Liver (tissue), 8 donors: ENCODE measurements at regions not wholly inside any gene's neighbourhood (a gene's known extent, or its start where the extent isn't known, plus 50 kb on each side); places are given as distances from the start of the nearest gene placed in this dataset.

Experiments used
- DNase-seq: peaks from one replicate; pipeline ENCODE4 v3.0.0-alpha.2; 2017; ENCODE audit warnings: low spot score
- H3K27ac ChIP-seq, 2 donors: one replicate each; pipeline ENCODE4 v1.7.0; 2013; ENCODE audit warnings: inconsistent platforms in 2 of 2, low read length in 2 of 2, control low read depth in 1 of 2, low read depth in 1 of 2, mild to moderate bottlenecking in 1 of 2
- H3K27me3 ChIP-seq, 4 donors: one replicate each; pipeline versions ENCODE4 v1.6.1 to v1.7.0; 2013; ENCODE audit warnings: low read length in 3 of 4, inconsistent platforms in 1 of 4, mild to moderate bottlenecking in 1 of 4, moderate library complexity in 1 of 4; ENCODE audit not compliant: control insufficient read depth in 4 of 4, insufficient read depth in 4 of 4
- H3K36me3 ChIP-seq, 4 donors: one replicate each; pipeline versions ENCODE4 v1.6.1 to v1.7.0; 2013; ENCODE audit warnings: low read length in 3 of 4, mild to moderate bottlenecking in 3 of 4, low read depth in 1 of 4, moderate library complexity in 1 of 4; ENCODE audit not compliant: control insufficient read depth in 4 of 4, insufficient read depth in 3 of 4
- H3K4me1 ChIP-seq, 4 donors: one replicate each; pipeline versions ENCODE4 v1.6.1 to v1.7.0; 2013; ENCODE audit warnings: low read length in 3 of 4, mild to moderate bottlenecking in 3 of 4, moderate library complexity in 1 of 4; ENCODE audit not compliant: control insufficient read depth in 4 of 4, insufficient read depth in 4 of 4
- H3K4me3 ChIP-seq, 3 donors: one replicate each; pipeline versions ENCODE4 v1.6.1 to v1.7.0; 2013; ENCODE audit warnings: low read length in 3 of 3, control low read depth in 1 of 3, low read depth in 1 of 3, mild to moderate bottlenecking in 1 of 3
- H3K9ac ChIP-seq, 2 donors: one replicate each; pipeline ENCODE4 v1.7.0; 2013; ENCODE audit warnings: low read length in 2 of 2, mild to moderate bottlenecking in 2 of 2, moderate library complexity in 2 of 2, control low read depth in 1 of 2, low read depth in 1 of 2
- H3K9me3 ChIP-seq, 4 donors: one replicate each; pipeline versions ENCODE4 v1.6.1 to v1.7.0; 2013; ENCODE audit warnings: low read length in 3 of 4; ENCODE audit not compliant: control insufficient read depth in 4 of 4
- FOXA1 ChIP-seq: IDR thresholded peaks from 2 replicates; pipeline ENCODE4 v1.6.1; 2016; ENCODE audit warnings: antibody characterized with exemption
- FOXA2 ChIP-seq: IDR thresholded peaks from 2 replicates; pipeline ENCODE4 v1.6.1; 2016; ENCODE audit warnings: antibody characterized with exemption
- GABPA ChIP-seq, 2 donors: IDR thresholded peaks in 1 of 2; conservative IDR thresholded peaks in 1 of 2; 2 replicates each; pipeline ENCODE4 v1.6.1; 2016; ENCODE audit warnings: antibody characterized with exemption in 2 of 2, mild to moderate bottlenecking in 1 of 2, moderate library complexity in 1 of 2
- HNF4A ChIP-seq, 2 donors: conservative IDR thresholded peaks; 2 replicates each; pipeline ENCODE4 v1.6.1; 2016; ENCODE audit warnings: antibody characterized with exemption in 2 of 2, mild to moderate bottlenecking in 2 of 2
- JUND ChIP-seq, 2 donors: IDR thresholded peaks; 2 replicates each; pipeline ENCODE4 v1.6.1; 2016; ENCODE audit warnings: antibody characterized with exemption in 2 of 2
- NR2F2 ChIP-seq: IDR thresholded peaks from 2 replicates; pipeline ENCODE4 v1.6.1; 2016; ENCODE audit warnings: antibody characterized with exemption
- RAD21 ChIP-seq, 2 donors: IDR thresholded peaks; 2 replicates each; pipeline ENCODE4 v1.6.1; 2016; ENCODE audit warnings: antibody characterized with exemption in 2 of 2, mild to moderate bottlenecking in 2 of 2
- RXRA ChIP-seq, 2 donors: IDR thresholded peaks; 2 replicates each; pipeline ENCODE4 v1.6.1; 2017 to 2018; ENCODE audit warnings: antibody characterized with exemption in 2 of 2, mild to moderate bottlenecking in 1 of 2
- SP1 ChIP-seq: IDR thresholded peaks from 2 replicates; pipeline ENCODE4 v1.6.1; 2018; ENCODE audit warnings: antibody characterized with exemption, mild to moderate bottlenecking
- TAF1 ChIP-seq: conservative IDR thresholded peaks from 2 replicates; pipeline ENCODE4 v1.6.1; 2016; ENCODE audit warnings: antibody characterized with exemption, mild to moderate bottlenecking
- YY1 ChIP-seq: IDR thresholded peaks from 2 replicates; pipeline ENCODE4 v1.6.1; 2016; ENCODE audit warnings: antibody characterized with exemption, mild to moderate bottlenecking
- WGBS: extraction: QIAGEN DNeasy Blood & Tissue Kit; methylation state at CpG from one replicate; pipeline ENCODE4 v1.1.7; 2013; 5-methylcytosine and 5-hydroxymethylcytosine counted together
- TF ChIP-seq, protein P1 (sequence below): IDR thresholded peaks from 2 replicates; pipeline ENCODE4 v1.6.1; 2016; ENCODE audit warnings: antibody characterized with exemption
- TF ChIP-seq, protein P2 (sequence below): IDR thresholded peaks from 2 replicates; pipeline ENCODE4 v1.6.1; 2016; ENCODE audit warnings: antibody characterized with exemption, mild to moderate bottlenecking
- TF ChIP-seq, protein P3 (sequence below): IDR thresholded peaks from 2 replicates; pipeline ENCODE4 v1.6.1; 2016; ENCODE audit warnings: antibody characterized with exemption
- TF ChIP-seq, protein P4 (sequence below): fragments of 150-350 bp; IDR thresholded peaks from 2 replicates; pipeline ENCODE4 v1.5.1; 2017; ENCODE audit warnings: improper control_type of control experiment, low read depth, low read length; ENCODE audit not compliant: missing input control
- TF ChIP-seq, protein P5 (sequence below): IDR thresholded peaks from 2 replicates; pipeline ENCODE4 v1.6.1; 2016; ENCODE audit warnings: antibody characterized with exemption
- donor health status: healthy.
- donor health status: healthy.
- donor health status: healthy.
- donor health status: healthy.
- donor health status: healthy.

DNA sequence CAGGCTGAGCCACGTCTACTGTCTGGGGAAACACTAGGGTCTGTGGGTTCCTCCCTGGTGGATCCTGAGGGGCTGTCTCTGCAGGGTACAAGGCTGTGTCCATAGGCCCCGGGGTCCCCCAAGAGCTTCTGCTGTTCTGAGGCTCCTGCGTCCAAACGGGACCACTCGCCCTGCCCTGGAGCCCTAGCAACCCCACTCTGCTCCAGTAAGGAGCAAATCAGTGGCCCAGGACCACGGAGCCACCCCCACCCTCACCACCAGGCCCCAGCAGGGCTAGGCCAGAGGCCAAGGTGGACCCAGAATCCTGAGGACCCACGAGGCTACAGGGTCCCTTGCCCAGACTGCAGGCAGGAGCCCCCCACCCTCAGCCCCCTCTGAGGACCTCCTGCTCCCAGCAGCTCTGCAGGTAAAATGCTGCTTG, 75.1 kb upstream of the GALNT9 start:
- DNase-seq, result no peak
- Histone ChIP-seq H3K9me3 (no peaks in the 10 kb centered on the region), H3K27me3 (peaks cover 0 to 5% (median 0%) of the 10 kb centered on the region in 4 donors), H3K36me3 (no peaks in the 10 kb centered on the region), H3K4me3 (no peak overlapping the region), H3K4me1 (no peaks in the 10 kb centered on the region), H3K27ac (no peak overlapping the region), H3K9ac (no peak overlapping the region)
- TF ChIP-seq, protein P1, sequence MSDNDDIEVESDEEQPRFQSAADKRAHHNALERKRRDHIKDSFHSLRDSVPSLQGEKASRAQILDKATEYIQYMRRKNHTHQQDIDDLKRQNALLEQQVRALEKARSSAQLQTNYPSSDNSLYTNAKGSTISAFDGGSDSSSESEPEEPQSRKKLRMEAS, result no peak
- TF ChIP-seq FOXA2 (no peak), FOXA1 (no peak), HNF4A (conservative IDR thresholded peaks at IDR 0.05) (no peak), RAD21 (IDR thresholded peaks at IDR 0.05) (no peak), GABPA (IDR thresholded peaks at IDR 0.05 in 1 of 2, conservative IDR thresholded peaks at IDR 0.05 in 1 of 2) (no peak), NR2F2 (no peak), JUND (IDR thresholded peaks at IDR 0.05) (no peak), TAF1 (no peak), SP1 (no peak), YY1 (no peak), RXRA (IDR thresholded peaks at IDR 0.05) (no peak)
- TF ChIP-seq, protein P2, sequence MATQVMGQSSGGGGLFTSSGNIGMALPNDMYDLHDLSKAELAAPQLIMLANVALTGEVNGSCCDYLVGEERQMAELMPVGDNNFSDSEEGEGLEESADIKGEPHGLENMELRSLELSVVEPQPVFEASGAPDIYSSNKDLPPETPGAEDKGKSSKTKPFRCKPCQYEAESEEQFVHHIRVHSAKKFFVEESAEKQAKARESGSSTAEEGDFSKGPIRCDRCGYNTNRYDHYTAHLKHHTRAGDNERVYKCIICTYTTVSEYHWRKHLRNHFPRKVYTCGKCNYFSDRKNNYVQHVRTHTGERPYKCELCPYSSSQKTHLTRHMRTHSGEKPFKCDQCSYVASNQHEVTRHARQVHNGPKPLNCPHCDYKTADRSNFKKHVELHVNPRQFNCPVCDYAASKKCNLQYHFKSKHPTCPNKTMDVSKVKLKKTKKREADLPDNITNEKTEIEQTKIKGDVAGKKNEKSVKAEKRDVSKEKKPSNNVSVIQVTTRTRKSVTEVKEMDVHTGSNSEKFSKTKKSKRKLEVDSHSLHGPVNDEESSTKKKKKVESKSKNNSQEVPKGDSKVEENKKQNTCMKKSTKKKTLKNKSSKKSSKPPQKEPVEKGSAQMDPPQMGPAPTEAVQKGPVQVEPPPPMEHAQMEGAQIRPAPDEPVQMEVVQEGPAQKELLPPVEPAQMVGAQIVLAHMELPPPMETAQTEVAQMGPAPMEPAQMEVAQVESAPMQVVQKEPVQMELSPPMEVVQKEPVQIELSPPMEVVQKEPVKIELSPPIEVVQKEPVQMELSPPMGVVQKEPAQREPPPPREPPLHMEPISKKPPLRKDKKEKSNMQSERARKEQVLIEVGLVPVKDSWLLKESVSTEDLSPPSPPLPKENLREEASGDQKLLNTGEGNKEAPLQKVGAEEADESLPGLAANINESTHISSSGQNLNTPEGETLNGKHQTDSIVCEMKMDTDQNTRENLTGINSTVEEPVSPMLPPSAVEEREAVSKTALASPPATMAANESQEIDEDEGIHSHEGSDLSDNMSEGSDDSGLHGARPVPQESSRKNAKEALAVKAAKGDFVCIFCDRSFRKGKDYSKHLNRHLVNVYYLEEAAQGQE, result no peak
- TF ChIP-seq, protein P3, sequence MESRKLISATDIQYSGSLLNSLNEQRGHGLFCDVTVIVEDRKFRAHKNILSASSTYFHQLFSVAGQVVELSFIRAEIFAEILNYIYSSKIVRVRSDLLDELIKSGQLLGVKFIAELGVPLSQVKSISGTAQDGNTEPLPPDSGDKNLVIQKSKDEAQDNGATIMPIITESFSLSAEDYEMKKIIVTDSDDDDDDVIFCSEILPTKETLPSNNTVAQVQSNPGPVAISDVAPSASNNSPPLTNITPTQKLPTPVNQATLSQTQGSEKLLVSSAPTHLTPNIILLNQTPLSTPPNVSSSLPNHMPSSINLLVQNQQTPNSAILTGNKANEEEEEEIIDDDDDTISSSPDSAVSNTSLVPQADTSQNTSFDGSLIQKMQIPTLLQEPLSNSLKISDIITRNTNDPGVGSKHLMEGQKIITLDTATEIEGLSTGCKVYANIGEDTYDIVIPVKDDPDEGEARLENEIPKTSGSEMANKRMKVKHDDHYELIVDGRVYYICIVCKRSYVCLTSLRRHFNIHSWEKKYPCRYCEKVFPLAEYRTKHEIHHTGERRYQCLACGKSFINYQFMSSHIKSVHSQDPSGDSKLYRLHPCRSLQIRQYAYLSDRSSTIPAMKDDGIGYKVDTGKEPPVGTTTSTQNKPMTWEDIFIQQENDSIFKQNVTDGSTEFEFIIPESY, result no peak
- TF ChIP-seq, protein P4, sequence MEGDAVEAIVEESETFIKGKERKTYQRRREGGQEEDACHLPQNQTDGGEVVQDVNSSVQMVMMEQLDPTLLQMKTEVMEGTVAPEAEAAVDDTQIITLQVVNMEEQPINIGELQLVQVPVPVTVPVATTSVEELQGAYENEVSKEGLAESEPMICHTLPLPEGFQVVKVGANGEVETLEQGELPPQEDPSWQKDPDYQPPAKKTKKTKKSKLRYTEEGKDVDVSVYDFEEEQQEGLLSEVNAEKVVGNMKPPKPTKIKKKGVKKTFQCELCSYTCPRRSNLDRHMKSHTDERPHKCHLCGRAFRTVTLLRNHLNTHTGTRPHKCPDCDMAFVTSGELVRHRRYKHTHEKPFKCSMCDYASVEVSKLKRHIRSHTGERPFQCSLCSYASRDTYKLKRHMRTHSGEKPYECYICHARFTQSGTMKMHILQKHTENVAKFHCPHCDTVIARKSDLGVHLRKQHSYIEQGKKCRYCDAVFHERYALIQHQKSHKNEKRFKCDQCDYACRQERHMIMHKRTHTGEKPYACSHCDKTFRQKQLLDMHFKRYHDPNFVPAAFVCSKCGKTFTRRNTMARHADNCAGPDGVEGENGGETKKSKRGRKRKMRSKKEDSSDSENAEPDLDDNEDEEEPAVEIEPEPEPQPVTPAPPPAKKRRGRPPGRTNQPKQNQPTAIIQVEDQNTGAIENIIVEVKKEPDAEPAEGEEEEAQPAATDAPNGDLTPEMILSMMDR, result no peak
- TF ChIP-seq, protein P5, sequence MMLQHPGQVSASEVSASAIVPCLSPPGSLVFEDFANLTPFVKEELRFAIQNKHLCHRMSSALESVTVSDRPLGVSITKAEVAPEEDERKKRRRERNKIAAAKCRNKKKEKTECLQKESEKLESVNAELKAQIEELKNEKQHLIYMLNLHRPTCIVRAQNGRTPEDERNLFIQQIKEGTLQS, result no peak
- 71% methylated on average over 7 of the region's 7 CpGs for WGBS
